HG03039 (cell line): ENCODE measurements at regions not wholly inside any gene's neighbourhood (a gene's known extent, or its start where the extent isn't known, plus 50 kb on each side); places are given as distances from the start of the nearest gene placed in this dataset.

Source experiments
- ATAC-seq: cut with Tn5 transposase; IDR thresholded peaks from one replicate; pipeline ENCODE4 v1.9.1; 2021; ENCODE audit warnings: mild to moderate bottlenecking, moderate library complexity; ENCODE audit not compliant: unreplicated experiment

- ATAC-seq = no peak
These were observed 77.4 kb downstream of the PSMG1 start for GRCh38 chr21:39105836-39106235.

GRCh38 chr21:39105341-39105765 lies 77.9 kb downstream of the PSMG1 start:
- no peak for ATAC-seq

- ATAC-seq = no peak
These were observed 78.3 kb downstream of the PSMG1 start for GRCh38 chr21:39104911-39105310.

GRCh38 chr21:39103689-39104088 lies 79.6 kb downstream of the PSMG1 start:
- no peak for ATAC-seq

GRCh38 chr21:39099859-39100258 lies 83.4 kb downstream of the PSMG1 start:
- ATAC-seq = no peak

- no peak for ATAC-seq
These were observed 84.5 kb downstream of the PSMG1 start for GRCh38 chr21:39098696-39099200.

- ATAC-seq = no peak
These were observed 85.3 kb downstream of the PSMG1 start for GRCh38 chr21:39097981-39098380.

GRCh38 chr21:39097335-39097861 lies 85.9 kb downstream of the PSMG1 start:
- ATAC-seq = no peak

- ATAC-seq = no peak
These were observed 86.5 kb downstream of the PSMG1 start for GRCh38 chr21:39096754-39097153.

GRCh38 chr21:39095681-39096080 lies 87.6 kb downstream of the PSMG1 start:
- no peak for ATAC-seq

GRCh38 chr21:39094847-39095579 lies 88.2 kb downstream of the PSMG1 start:
- no peak for ATAC-seq

- ATAC-seq = no peak
These were observed 89.0 kb downstream of the PSMG1 start for GRCh38 chr21:39094087-39094780.

- no peak for ATAC-seq
These were observed 89.7 kb downstream of the PSMG1 start for GRCh38 chr21:39093526-39093925.

- ATAC-seq = no peak
These were observed 94.3 kb downstream of the PSMG1 start for GRCh38 chr21:39088831-39089380.

- no peak for ATAC-seq
These were observed 95.2 kb downstream of the PSMG1 start for GRCh38 chr21:39088031-39088370.

GRCh38 chr21:39087238-39088030 lies 95.8 kb downstream of the PSMG1 start:
- ATAC-seq = no peak

GRCh38 chr21:39086547-39086946 lies 96.7 kb downstream of the PSMG1 start:
- no peak for ATAC-seq

GRCh38 chr21:39085843-39086405 lies 97.3 kb downstream of the PSMG1 start:
- no peak for ATAC-seq

- no peak for ATAC-seq
These were observed 98.1 kb downstream of the PSMG1 start for GRCh38 chr21:39084979-39085729.

- ATAC-seq = no peak
These were observed 99.2 kb downstream of the PSMG1 start for GRCh38 chr21:39084073-39084472.
